NCI-H128 (cell line): ENCODE measurements at regions not wholly inside any gene's neighbourhood (a gene's known extent, or its start where the extent isn't known, plus 50 kb on each side); places are given as distances from the start of the nearest gene placed in this dataset.
"Not testable (repeated sequence)": the region's sequence is repeated elsewhere in the genome, so short reads cannot be mapped to it uniquely, and the experiment has no call there.

Source experiments
- DNase-seq: peaks from one replicate; lab custom pipeline; 2025; ENCODE audit not compliant: unreplicated experiment; lab: John Stamatoyannopoulos, UW

- no peak for DNase-seq
Measured at GRCh38 chr15:81939604-81940440, 106.0 kb downstream of the MEX3B start.

DNA sequence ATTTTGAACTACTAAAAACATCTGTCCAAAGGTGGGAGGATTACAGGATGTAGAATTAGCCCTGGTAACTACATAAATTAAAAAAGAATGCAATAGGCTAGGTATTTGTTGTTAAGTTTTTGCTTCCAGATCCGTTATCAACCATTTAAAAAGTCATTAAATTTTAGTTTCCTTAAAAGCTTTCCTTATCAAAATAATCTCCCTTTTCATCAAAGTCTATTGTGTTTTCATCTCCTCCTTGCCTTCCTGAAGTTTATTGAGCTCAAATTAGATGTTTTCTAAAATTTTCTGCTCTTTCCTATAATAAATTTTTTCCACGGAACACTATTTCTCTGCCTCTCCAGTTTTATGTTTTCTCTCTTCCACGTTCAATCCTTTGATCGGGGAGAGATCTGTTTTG is 108.6 kb downstream of the MEX3B start:
- no peak for DNase-seq

- DNase-seq: no peak
Measured at GRCh38 chr15:81930582-81931369, 115.0 kb downstream of the MEX3B start.

- DNase-seq: no peak
Measured at GRCh38 chr15:81929557-81929956, 116.3 kb downstream of the MEX3B start.

GRCh38 chr15:81926981-81927380 is 118.8 kb downstream of the MEX3B start:
- DNase-seq: no peak

DNA sequence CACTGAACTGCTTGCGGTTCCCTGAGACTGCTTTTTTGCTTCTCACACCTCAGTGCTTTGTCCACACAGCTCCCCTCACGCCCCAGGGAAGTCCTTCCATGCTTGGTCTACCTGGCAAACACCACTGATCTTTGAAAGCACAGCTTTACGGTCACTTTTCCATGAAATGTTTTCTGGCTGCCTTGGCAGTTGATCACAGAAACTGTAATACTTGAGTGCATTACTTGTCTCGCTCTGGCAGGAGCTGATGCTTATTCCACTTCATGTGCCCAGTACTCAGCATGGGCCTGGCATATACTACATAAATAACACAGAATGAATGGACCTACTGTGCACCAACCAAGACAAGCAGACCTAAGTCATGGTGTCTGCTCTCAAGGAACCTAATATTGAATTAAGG is 121.1 kb downstream of the MEX3B start:
- no peak for DNase-seq

- DNase-seq: no peak
Measured at GRCh38 chr15:81923561-81924350, 122.1 kb downstream of the MEX3B start.

GRCh38 chr15:81922143-81922542 is 123.7 kb downstream of the MEX3B start:
- DNase-seq: no peak

DNA sequence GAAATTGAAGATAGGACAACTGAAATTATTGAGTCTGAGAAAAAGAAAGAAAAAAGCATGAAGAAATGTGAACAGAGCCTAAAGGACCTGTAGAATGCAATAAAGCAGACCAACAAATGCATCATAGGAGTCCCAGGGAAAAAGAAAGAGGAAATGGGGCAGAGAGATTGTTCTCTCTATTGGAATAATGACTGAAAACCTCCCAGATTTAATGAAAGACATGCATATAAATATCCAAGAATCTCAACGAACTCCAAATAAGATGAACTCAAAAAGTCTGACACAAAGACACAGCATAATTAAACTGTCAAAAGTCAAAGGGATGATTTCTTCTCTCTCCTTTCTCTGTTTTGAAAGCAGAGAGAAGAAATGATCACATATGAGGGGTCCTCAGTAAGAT is 124.7 kb downstream of the MEX3B start:
- DNase-seq: no peak

DNA sequence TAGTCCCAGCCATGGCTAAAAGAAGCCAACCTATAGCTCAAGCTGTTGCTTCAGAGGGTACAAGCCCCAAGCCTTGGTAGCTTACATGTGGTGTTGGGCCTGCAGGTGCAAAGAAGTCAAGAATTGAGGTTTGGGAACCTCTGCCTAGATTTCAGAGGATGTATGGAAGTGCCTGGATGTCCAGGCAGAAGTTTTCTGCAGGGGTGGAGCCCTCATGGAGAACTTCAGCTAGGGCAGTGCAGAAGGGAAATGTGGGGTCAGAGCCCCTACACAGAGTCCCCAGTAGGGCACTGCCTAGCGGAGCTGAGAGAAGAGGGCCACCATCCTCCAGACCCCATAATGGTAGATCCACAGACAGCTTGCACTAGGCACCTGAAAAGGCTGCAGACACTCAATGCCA is 127.1 kb downstream of the MEX3B start:
- not testable (repeated sequence) for DNase-seq

- no peak for DNase-seq
Measured at GRCh38 chr15:81916451-81916850, 129.4 kb downstream of the MEX3B start.

GRCh38 chr15:81915990-81916389 is 129.8 kb downstream of the MEX3B start:
- no peak for DNase-seq

DNA sequence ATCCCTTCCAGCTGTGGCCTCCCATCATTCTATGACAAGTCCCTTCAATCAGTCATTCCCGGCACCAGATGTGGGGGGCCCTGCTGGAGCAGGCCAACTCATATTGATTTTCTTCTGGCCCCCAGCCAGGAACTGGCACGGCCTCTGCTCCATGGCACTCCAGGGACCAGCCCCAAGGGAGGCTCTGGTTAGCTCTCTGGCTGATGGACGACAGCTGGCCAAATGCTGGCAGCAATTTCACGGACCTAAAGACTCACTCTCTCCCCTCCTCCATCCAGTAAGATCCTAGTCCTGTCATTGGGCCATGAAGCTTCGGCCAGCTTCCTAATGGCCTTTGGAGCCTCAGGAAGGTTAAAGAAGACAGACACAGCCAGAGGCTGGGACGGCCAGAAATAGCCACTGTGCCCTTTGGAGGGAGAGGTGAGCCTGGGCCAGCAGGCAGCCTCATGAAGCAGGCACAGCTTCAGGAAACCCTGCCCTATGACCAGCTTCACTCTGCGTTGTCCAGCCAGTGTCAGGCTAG is 131.0 kb downstream of the MEX3B start:
- DNase-seq: peak; percentile 27

GRCh38 chr15:81914333-81914732 is 131.5 kb downstream of the MEX3B start:
- DNase-seq: no peak

DNA sequence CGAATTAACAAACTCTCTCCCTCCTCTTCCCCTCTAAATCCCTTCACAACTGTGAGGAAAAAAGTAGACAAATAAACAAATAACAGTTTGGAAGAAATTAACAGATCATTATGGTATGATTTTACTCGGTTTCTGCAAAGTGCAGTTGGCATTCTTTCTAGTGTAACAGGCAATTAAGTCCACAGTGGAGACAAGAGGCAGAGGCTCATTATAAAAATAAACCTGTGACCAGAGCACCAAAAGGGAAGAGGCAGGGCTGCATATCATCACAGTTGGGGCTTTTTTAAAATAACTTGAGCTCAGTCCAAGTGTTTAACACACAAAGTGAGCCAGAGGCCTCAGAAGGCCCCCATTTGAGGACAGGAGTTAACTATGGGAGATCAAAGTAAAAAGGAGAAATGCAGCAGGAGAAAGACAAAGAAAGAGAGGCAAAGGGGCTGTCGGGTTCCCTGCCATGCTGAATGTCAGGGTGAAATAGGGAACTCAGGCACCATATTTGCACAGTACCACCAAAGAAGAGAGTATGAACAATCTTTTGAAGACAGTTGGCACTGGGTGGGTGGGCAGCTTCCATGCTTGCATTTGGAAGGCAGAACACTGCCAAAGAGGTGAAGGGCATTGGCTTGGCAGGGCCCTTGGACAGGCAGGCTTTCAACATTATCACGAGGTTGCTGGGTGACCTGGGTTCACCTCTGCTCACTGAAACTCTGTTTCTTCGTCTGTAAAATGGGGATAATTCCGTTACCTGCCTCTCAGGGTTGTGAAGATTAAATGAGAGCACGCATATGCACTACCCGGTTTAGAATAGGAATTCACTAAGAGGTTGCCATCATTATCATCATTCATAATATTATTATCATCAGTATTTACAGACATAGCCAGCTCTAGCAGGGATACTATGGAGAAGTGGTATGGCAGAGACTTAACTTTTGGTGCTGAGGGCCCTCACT is 134.5 kb downstream of the MEX3B start:
- DNase-seq: no peak

DNA sequence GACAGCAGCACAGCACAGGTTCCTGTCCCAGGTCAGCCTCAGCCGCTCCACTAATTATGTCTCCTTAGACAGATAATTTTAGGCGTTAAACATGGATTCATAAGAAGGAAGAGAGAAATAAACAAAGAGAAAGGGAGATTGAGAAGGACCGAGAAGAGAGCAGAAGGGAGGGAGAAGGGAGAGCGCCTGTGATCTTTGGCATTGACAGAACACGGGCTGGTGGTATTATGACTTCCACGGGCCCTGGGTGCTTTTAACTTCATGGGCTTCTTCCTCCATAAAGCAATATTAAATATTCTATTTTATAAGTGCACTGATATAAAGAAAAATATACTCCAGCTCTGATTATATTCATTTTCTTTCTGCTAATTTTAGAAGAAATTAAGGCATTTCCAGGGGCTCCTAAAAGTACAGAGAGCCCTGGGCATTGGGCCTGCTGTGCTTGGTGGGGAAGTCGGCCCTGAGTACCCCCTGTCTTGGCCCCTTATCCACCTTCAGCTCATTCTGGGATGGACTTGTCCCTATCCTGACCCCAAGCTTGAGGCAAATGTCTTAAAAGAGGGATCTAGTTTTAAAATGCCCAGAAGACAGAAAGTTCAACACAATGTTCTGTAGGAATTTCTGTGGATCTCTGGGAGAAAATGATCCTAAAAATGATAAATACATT is 135.3 kb downstream of the MEX3B start:
- no peak for DNase-seq

GRCh38 chr15:81909011-81909358 is 136.8 kb downstream of the MEX3B start:
- no peak for DNase-seq

DNA sequence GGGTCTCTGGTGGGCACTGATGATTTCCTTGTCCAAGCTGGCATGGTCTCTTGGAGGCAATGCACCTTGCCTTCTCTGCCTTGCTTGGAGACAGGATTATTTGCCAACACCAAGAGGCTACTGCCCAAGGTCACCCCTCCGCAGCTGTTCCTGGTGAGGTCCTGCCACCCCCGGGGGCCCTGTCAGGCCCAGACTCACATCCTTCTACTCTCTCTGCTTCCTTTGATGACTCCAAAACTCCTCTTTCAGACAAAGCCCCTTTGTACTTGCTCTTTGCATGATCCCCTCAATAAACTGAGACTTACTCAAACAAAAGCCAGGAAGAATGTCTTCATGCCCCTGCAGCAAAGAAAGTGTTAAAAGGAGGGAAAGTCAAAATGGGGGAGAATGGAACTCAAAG is 137.7 kb downstream of the MEX3B start:
- DNase-seq: no peak

GRCh38 chr15:81907521-81907920 is 138.3 kb downstream of the MEX3B start:
- DNase-seq: no peak

- no peak for DNase-seq
Measured at GRCh38 chr15:81905889-81906288, 139.9 kb downstream of the MEX3B start.
